SK-N-DZ (cell line): ENCODE measurements at regions not wholly inside any gene's neighbourhood (a gene's known extent, or its start where the extent isn't known, plus 50 kb on each side); places are given as distances from the start of the nearest gene placed in this dataset.

Experiments
- DNase-seq: peaks from one replicate; pipeline ENCODE4 v3.0.0-alpha.2; 2015; ENCODE audit warnings: low spot score

DNA sequence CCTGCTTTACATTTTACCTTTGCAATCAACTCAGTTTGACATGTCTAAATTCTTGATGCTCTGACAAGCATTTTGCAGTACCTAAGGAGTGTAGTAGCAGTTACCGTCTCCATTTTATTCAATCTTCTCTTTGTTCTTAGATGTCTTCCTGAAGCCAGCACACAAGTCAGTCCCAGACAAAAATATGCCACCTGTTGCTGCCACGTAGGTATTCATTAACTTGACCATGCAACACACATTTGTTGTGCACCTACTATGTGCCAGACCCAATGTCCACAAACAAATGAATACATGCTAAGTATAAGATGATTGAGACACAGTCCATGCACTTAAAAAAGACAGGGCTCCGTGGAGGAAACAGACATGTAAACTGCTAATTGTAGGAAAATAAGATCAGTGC, 81.5 kb upstream of the NGF start:
- DNase-seq: no peak

- no peak for DNase-seq
Measured at GRCh38 chr1:115413621-115414020, 75.6 kb upstream of the NGF start.

DNA sequence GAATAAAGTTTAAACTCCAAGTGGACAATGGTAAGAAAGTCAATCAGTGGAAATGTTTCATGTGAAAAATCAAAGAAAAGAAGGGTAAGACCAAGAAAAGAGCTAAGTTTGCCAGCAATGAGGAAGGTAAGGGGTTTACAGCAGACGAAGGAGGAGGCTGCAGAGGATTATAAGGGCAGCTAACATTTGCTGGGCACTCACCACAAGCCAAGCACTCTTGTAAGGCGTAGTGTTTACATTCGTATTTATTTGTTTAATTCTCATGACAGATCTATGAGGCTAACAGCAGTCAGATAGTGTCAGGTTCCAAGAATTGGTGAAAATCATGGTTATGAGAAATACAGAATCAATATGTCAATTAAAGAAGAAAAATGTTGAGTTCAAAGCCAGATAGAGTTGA, 75.2 kb upstream of the NGF start:
- DNase-seq: no peak

GRCh38 chr1:115412733-115413132, 74.7 kb upstream of the NGF start:
- DNase-seq: no peak

GRCh38 chr1:115412286-115412685, 74.2 kb upstream of the NGF start:
- DNase-seq: no peak

DNA sequence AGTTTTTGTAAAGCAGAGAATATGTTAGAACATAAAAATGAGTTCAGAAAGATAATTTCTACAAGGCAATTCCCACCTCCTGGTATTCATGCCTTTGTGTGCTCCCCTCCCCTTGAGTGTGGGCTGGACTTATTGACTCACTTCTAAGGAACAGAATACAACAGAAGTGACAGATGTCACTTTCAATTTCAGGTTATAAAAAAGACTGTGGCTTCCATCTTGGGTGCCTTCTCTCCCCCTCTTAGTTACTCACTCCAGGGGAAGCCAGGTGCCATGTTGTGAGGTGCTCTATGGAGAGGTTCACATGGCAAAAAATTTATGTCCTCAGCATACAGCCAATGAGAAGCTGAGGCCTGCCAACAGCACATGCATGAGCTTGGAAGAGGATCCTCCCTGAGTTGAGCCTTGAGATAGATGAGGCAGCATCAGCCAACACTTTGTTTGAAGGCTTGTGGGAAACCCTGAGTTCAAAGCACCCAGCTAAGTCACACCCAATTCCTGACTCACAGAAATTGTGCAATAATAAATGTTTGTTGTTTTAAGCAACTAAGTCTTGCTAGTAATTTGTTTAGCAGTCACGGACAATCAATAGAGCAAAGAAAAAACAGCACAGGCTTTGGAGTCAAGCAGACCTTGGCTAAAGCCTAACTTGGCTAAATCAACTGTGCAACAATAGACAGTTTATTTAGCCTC, 73.5 kb upstream of the NGF start:
- DNase-seq: no peak

DNA sequence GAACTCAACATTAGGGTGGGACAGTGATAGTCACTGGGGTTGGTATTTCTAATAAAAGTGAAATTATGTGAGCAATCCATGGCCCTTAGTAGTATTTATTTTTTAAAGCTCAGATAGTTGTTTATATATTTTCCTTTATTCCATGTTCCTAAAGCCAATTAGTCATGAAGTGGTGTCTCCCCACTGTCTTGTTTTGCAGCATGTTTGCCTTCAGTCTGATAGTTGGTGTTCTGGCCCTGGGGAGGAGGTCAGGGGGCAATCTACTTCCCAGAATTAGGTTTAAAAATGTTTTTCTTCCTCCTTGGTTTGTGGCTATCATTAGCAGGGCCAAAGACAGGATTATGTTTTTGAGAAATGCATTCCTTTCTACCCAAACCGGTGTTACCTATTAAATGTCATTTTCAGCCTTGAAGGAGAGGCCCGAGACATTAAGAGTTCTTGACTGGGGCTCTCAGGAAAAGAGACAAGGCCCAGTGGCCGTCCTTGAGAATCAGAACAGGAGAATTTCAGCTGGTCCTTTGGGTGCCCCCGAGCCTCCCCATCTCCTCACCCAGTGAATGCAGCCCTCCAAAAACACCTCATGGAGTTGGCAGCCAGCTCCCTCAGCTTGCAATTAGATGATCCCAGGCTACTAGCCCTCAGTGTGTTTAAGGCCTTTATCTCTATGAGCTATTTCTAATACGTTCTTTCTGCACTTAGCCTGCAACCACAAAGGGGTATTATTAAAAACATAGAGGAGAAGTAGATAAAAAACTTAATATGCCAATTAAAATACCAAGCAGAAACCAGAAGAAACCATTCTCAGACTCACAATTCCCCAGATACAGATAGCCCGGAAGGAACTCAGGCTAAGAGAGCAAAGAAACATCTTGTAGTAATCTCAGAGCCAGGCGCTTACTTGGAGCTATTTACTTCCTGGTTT, 71.3 kb upstream of the NGF start:
- no peak for DNase-seq

GRCh38 chr1:115408533-115408932, 70.5 kb upstream of the NGF start:
- no peak for DNase-seq

- no peak for DNase-seq
Measured at GRCh38 chr1:115404911-115405310, 66.9 kb upstream of the NGF start.

DNA sequence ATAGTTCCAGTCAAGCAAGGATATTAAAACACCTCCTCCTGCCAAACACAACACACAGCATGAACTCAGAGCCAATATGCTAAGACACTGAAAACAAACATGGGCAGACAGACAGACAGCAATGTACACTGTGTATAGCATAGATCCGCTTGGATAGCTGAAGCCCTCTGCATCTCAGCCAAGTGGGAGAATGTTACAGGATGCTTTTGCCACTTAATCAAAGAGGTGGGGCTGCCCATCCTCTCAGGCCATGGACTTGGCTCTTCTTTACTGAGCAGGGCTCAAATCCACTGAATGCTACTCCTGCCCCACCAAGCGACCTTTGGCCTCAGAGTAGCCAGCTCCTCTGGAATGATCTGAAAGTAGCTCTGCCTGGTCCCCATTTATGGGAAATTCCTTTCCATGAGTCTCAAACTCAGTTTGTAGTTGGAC, 64.7 kb upstream of the NGF start:
- DNase-seq: no peak

DNA sequence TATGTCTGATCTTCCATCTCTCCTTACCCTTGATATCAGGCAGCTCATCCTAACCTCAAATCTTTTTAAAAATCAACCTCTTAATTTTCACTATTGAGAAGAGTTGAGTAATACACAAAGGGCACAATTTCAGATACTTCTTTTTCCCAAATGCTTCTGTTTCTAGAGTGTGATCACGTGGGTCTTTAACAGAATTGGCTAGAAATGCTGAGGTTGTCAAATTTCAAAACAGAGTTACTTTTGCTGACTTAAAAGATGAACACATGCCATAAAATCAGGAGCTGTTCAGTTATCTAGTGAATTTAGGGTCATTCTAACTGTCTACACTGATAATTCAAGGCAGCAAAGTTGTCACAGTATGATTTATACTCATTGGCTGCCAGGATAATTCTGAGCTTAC, 63.6 kb upstream of the NGF start:
- DNase-seq: no peak

GRCh38 chr1:115400891-115401290, 62.8 kb upstream of the NGF start:
- DNase-seq: no peak

- DNase-seq: no peak
Measured at GRCh38 chr1:115400426-115400825, 62.4 kb upstream of the NGF start.

GRCh38 chr1:115398745-115399144, 60.7 kb upstream of the NGF start:
- DNase-seq: no peak
